Activated CD8-positive, alpha-beta T cell treated with anti-CD3 and anti-CD28 coated beads, Interleukin-2, amount 10 ng/mL, durations not matched to agents 7 days and 5 days (primary cell): ENCODE measurements at regions not wholly inside any gene's neighbourhood (a gene's known extent, or its start where the extent isn't known, plus 50 kb on each side); places are given as distances from the start of the nearest gene placed in this dataset.
A peak's percentile ranks its signal among the peaks of the same experiment; 100 is the strongest.
"Not testable (repeated sequence)": the region's sequence is repeated elsewhere in the genome, so short reads cannot be mapped to it uniquely, and the experiment has no call there.

ENCODE experiments used
- ATAC-seq: fragments of 150-1000 bp; cut with Tn5 transposase; one replicate; pipeline ENCODE4 v1.10.0; 2021; ENCODE audit warnings: moderate library complexity
- CTCF ChIA-PET: fragments of 350-600 bp; sonication (Branson Sonifier 250); formaldehyde crosslinking; loops from one replicate; lab custom pipeline; 2021; ENCODE audit warnings: antibody characterized with exemption; lab: Charles Lee
- POLR2A ChIA-PET: fragments of 350-600 bp; sonication (Branson Sonifier 250); formaldehyde crosslinking; loops from one replicate; lab custom pipeline; 2021; ENCODE audit warnings: antibody characterized with exemption; lab: Charles Lee
- DNase-seq: peaks from one replicate; pipeline ENCODE4 v3.0.0-alpha.2; 2020
- H3K27ac Mint-ChIP-seq: one replicate; pipeline ENCODE4 v1.8.0; 2021; ENCODE audit warnings: mild to moderate bottlenecking, mixed read lengths
- H3K27me3 Mint-ChIP-seq: one replicate; pipeline ENCODE4 v1.8.0; 2021; ENCODE audit warnings: low read depth, mixed read lengths
- H3K36me3 Mint-ChIP-seq: one replicate; pipeline ENCODE4 v1.8.0; 2021; ENCODE audit warnings: low read depth, mixed read lengths
- H3K4me1 Mint-ChIP-seq: one replicate; pipeline ENCODE4 v1.8.0; 2021; ENCODE audit warnings: low read depth, mixed read lengths
- H3K4me3 Mint-ChIP-seq: one replicate; pipeline ENCODE4 v1.8.0; 2021; ENCODE audit warnings: mild to moderate bottlenecking, mixed read lengths
- H3K9me3 Mint-ChIP-seq: one replicate; pipeline ENCODE4 v1.8.0; 2022; ENCODE audit warnings: mixed read lengths; ENCODE audit not compliant: insufficient read depth

DNA sequence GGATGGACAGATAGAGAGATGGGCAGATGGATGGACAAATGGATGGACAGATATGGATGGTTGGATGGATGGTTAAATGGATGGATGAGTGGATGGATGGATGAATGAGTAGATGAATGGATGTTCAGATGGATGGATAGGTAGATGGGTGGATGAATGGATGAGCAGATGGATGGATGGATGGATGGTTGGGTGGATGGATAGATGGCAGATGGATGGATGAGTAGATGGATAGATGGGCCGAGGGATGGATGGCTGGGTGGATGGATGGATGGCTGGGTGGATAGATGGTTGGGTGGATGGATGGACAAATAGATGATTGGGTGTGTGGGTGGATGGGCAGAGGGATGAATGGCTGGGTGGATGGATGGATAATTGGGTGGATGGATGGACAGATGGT is 98.9 kb upstream of the OTOS start:
- H3K27me3 Mint-ChIP-seq = peaks cover 15% of the 10 kb centered on the region
- H3K27ac Mint-ChIP-seq = no peak overlapping the region
- H3K4me3 Mint-ChIP-seq = no peak overlapping the region
- H3K36me3 Mint-ChIP-seq = no peaks in the 10 kb centered on the region
- ATAC-seq (no peak), DNase-seq (no peak)
- ChIA-PET CTCF (no interaction called here), POLR2A (no interaction called here)
- H3K9me3 Mint-ChIP-seq = no peaks in the 10 kb centered on the region
- no peaks in the 10 kb centered on the region for H3K4me1 Mint-ChIP-seq

DNA sequence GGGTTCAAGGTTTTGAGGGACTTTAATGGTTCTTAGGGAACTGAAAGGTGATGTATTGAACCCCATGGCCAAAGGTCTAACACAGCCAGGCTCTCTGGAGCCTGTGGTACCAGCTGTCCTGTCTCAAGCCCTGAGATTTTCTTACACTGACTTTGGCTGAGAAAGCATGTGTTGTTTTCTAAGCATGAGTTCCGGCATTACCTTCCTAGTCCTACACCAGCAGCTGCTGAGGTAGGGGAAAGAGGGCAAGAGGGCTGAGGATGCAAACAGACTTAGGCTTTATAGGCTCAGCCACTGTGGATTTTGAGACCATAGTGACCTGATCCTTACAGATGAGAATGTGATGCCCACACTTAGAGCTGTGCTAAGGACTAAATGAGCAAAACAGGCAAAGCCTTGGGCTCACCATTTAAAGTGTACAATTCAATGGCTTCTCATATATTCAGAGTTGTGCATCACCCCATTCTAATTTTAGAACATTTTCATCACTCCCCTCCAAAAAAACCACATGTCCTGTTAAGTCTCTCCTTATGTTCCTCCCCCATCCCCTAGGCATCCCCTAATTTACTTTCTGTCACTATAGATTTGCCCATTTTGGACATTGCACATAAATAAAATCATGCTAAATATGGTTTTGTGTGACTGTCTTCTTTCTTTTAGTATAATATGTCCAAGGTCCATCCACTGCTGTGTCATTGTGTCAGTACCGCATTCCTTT is 99.7 kb upstream of the OTOS start:
- ATAC-seq (no peak), DNase-seq (no peak)
- no peaks in the 10 kb centered on the region for H3K4me1 Mint-ChIP-seq
- no peak overlapping the region for H3K27ac Mint-ChIP-seq
- CTCF ChIA-PET = no interaction called here
- peaks cover 15% of the 10 kb centered on the region for H3K27me3 Mint-ChIP-seq
- no peak overlapping the region for H3K4me3 Mint-ChIP-seq
- no peaks in the 10 kb centered on the region for H3K36me3 Mint-ChIP-seq
- POLR2A ChIA-PET = no interaction called here
- no peaks in the 10 kb centered on the region for H3K9me3 Mint-ChIP-seq

DNA sequence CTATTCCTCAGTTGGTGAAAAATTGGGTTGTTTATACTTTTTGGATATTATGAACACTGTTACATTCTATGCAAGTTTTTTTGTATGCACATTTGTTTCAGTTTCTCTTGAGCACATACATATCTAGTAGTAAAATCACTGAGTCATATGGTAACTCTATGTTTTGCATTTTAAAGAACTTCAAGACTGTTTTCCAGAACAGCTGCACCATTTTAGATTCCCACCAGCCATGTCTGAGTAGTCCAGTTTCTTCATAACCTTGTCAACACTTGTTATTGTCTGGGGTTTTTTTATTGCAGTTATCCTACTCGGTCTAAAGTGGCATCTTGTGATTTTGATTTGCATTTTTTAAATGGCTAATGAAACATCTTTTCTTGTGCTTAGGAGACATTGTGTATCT is 100.3 kb upstream of the OTOS start:
- ATAC-seq (no peak), DNase-seq (no peak)
- no peak overlapping the region for H3K27ac Mint-ChIP-seq
- H3K4me3 Mint-ChIP-seq = no peak overlapping the region
- H3K9me3 Mint-ChIP-seq = no peaks in the 10 kb centered on the region
- H3K27me3 Mint-ChIP-seq = peaks cover 15% of the 10 kb centered on the region
- POLR2A ChIA-PET = no interaction called here
- CTCF ChIA-PET = no interaction called here
- H3K36me3 Mint-ChIP-seq = no peaks in the 10 kb centered on the region
- H3K4me1 Mint-ChIP-seq = no peaks in the 10 kb centered on the region

DNA sequence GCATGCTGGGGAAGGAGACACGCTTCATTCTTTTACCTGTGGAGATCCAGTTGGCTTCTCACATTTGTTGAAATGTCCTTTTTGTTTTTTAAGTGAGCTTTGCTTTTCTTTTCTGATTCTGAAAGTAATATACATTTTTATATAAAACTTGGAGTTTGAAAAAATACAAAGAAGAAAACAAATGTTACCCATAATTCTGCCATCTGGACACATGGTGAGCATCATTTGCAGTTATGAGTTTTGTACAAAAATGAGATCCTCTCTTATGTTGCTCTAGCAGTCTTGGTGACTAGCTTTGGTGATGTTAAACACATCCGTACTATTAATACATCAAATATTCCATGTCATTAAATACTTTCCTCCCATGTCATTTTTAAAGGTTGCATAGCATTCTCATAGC is 101.1 kb upstream of the OTOS start:
- H3K4me1 Mint-ChIP-seq = no peaks in the 10 kb centered on the region

DNA sequence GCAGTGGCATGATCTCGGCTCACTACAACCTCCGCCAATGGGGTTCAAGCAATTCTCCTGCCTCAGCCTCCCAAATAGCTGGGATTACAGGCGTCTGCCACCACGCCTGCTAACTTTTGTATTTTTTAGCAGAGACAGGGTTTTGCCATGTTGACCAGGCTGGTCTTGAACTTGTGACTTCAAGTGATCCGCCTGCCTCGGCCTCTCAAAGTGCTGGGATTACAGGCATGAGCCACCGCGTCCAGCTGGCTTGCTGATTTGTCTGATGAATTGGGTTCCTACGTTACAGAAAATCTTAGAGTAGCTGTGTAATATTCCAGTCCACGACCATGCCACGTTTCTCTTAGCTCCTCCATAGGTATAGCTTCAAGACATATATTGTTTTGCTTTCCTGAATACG is 102.6 kb upstream of the OTOS start:
- POLR2A ChIA-PET = not testable (repeated sequence)

More for the DNA sequence above, 101.1 kb upstream of the OTOS start:
- Mint-ChIP-seq H3K27ac (no peak overlapping the region), H3K9me3 (no peaks in the 10 kb centered on the region), H3K4me3 (no peak overlapping the region), H3K27me3 (peaks cover 15% of the 10 kb centered on the region), H3K36me3 (no peaks in the 10 kb centered on the region)
- POLR2A ChIA-PET = no interaction called here
- no peak for DNase-seq
- CTCF ChIA-PET = no interaction called here
- ATAC-seq = no peak

DNA sequence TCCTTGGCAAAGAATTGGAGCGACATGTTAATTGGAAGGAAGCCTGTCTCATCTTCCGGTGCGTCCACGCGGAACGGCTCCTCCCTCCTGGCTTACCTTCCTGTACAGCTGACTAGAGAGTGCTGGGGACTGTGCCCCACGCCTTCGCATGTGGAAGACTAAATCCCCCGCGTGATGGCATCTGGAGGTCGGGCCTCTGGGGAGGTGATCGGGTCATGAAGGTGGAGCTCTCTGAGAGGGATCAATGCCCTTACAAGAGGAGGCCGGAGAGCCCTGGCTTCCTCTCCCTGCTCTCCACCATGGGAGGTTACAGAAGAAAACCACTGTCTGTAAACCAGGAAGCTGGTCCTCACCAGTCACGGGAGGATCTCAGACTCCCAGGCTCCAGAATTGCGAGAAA is 104.1 kb upstream of the OTOS start:
- no peak overlapping the region for H3K27ac Mint-ChIP-seq
- no peaks in the 10 kb centered on the region for H3K4me1 Mint-ChIP-seq
- H3K9me3 Mint-ChIP-seq = no peaks in the 10 kb centered on the region
- no peak overlapping the region for H3K4me3 Mint-ChIP-seq
- ATAC-seq = no peak
- POLR2A ChIA-PET = no interaction called here
- no peaks in the 10 kb centered on the region for H3K36me3 Mint-ChIP-seq
- CTCF ChIA-PET = interaction anchor here (0.9 kb wide), 1 partner anchor 12 kb away, joined by 3 read pairs; no protein-coding TSS in a partner anchor
- DNase-seq = peak; percentile 12
- peaks cover 7% of the 10 kb centered on the region for H3K27me3 Mint-ChIP-seq

More for the DNA sequence above, 102.6 kb upstream of the OTOS start:
- H3K27ac Mint-ChIP-seq, H3K9me3 Mint-ChIP-seq, CTCF ChIA-PET, ATAC-seq, H3K4me1 Mint-ChIP-seq, DNase-seq, H3K4me3 Mint-ChIP-seq, H3K36me3 Mint-ChIP-seq: not testable (repeated sequence)
- H3K27me3 Mint-ChIP-seq = peaks cover 12% of the 10 kb centered on the region

DNA sequence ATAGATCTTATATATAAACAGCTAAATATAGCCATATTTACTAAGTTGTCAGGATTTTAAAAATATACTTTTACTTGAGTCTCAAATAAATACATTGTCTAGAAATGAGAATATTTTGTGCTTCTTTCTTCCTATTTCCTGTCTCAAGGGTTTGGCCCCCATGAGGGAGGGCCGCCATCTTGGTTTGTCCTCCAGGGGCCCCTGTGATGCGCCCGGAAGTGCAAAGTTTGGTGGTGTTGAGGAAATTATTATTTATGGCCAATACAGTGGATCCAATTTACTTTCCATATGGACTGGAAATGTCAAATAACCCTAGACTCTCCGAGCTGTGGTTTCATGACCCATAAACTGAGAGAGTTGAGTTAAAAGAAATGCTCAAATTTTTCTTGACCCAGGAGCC is 104.7 kb upstream of the OTOS start:
- Mint-ChIP-seq H3K36me3 (no peaks in the 10 kb centered on the region), H3K27ac (no peak overlapping the region), H3K27me3 (peaks cover 7% of the 10 kb centered on the region), H3K9me3 (no peaks in the 10 kb centered on the region), H3K4me3 (no peak overlapping the region), H3K4me1 (no peaks in the 10 kb centered on the region)
- ATAC-seq (no peak), DNase-seq (no peak)
- ChIA-PET CTCF (interaction anchor here (0.9 kb wide), 1 partner anchor 13 kb away, joined by 3 read pairs; no protein-coding TSS in a partner anchor), POLR2A (no interaction called here)

DNA sequence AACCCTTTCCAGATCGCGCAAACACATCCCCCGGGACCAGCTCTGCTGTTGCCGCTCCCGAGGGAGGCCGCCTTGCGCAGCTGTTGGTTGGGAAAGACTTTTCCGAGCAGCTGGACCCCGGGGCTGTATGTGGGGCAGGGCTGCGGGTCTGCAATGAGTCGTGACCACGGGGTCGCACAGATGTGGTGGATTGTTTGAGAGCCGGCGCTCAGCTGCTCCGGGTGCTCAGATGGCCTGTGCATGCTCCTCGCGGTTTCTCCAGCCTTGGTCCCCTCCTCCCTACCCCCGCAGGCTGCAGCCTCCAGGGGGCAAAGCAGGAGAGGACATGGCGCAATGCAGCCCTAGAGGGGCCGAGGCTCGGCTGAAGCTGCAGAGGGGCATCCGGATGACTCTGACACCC is 105.2 kb upstream of the OTOS start:
- POLR2A ChIA-PET = no interaction called here
- no peak for ATAC-seq

DNA sequence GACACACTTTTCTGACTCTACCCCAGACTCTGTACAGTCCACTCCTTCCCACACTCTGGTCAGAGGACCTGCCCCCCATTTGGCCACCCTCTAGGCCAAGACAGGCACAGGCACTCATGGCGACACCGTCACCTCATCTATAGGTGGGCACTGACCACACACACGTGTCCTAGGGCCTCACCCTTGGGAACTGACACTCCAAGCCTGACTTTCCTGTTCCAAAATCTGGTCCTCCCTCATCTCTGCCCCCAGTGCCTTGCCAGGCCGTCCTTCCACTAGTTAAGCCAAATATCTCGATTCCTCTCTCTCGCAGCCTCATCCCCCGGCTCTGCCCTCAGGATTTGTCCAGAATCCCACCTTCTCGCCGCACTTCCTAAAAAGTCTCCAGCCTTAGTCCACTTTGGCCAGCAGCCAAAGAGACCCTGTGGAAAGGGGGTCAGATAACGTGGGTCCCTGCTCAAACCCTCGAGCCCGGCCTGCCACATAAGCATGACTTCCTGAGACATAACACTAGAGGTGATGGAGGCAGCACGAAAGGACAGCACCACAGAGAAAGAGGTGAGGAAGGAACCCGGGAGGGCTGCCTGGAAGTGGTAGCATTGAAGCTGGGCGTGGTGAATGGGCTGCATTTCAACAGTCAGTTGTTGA is 105.8 kb upstream of the OTOS start:
- peak overlapping the region; percentile 66 for H3K27ac Mint-ChIP-seq
- H3K4me3 Mint-ChIP-seq = no peak overlapping the region
- no peaks in the 10 kb centered on the region for H3K4me1 Mint-ChIP-seq
- H3K27me3 Mint-ChIP-seq = peaks cover 4% of the 10 kb centered on the region
- CTCF ChIA-PET = no interaction called here
- H3K9me3 Mint-ChIP-seq = no peaks in the 10 kb centered on the region
- peak; percentile 4 for DNase-seq
- POLR2A ChIA-PET = no interaction called here
- ATAC-seq = no peak
- H3K36me3 Mint-ChIP-seq = no peaks in the 10 kb centered on the region

More for the DNA sequence above, 105.2 kb upstream of the OTOS start:
- Mint-ChIP-seq H3K36me3 (no peaks in the 10 kb centered on the region), H3K27ac (no peak overlapping the region), H3K9me3 (no peaks in the 10 kb centered on the region), H3K27me3 (peaks cover 4% of the 10 kb centered on the region), H3K4me1 (no peaks in the 10 kb centered on the region), H3K4me3 (no peak overlapping the region)
- DNase-seq = no peak
- CTCF ChIA-PET = no interaction called here

DNA sequence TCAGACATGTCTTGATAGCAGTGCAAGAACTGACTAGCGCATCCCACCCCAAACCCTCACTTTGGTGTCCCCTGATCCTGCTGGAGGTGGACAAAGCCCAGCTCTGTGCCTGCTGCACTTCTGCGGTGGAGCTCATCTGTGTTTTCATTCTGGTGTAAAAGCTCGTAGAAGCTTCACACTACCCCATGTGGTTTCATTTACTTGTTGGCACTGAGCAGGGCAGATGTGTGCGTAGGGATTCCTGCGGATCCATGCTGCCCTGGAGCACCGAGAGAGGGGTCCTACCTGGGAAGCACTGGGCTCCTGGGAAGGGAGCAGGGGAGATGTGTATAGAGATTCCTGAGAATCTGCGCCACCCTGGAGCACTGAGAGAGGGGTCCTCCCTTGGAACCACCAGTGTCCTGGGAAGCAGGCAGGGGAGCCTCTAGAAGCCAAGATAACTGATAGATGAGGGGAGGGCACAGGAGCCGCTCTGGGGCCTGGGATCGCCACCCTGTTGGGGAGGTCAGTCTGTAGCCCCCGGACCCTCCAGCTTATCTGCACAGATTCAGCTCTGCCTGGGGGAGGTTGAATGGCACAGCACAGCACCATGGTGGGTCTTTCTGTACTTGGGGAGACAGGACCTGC is 106.9 kb upstream of the OTOS start:
- H3K27me3 Mint-ChIP-seq = peaks cover 2% of the 10 kb centered on the region
- ATAC-seq (no peak), DNase-seq (peak; percentile 16)
- ChIA-PET CTCF (no interaction called here), POLR2A (no interaction called here)
- no peak overlapping the region for H3K27ac Mint-ChIP-seq
- no peaks in the 10 kb centered on the region for H3K4me1 Mint-ChIP-seq
- no peaks in the 10 kb centered on the region for H3K36me3 Mint-ChIP-seq
- H3K4me3 Mint-ChIP-seq = no peak overlapping the region
- H3K9me3 Mint-ChIP-seq = no peaks in the 10 kb centered on the region

DNA sequence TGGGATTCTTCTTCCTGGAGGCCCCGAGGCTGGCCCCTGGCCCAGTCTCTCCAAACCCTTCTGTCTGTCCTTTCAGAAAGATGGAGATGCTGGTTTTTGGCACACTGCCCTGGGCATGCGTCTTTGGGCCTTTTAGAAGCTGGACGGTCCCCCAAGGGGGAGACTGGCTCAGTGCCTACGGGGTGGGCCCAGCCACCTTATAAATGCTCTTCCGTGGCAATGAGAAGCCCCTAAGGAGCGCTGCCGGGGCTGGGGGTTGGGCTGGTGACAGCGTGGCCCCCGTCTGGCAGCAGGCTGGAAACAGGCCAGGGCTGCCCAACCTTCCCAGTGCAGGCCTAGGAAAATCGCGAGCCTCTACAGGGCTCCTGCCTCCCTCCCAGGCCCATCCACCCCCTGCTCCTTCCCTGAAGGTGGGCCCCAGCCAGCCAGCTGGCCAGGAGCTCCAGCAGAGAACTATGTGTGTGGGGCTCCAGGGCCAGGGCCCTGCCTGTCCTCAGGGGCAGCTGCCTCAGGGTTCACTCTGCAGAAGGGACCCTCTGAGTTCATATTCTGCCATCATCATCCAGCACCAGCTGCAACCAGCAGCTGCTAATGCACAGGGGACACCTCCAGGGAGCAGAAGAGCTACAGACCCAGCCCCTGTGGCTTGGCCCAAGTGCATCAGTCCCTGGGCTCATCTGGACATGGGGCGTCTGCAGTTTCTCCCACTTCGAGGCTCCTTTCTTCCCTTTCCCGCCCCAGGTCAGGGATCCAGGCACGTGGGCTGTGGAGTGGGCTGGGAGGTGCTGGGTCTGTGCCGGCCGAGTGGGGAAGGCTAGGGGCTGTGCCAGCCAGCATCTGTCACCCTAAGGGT is 107.6 kb upstream of the OTOS start:
- CTCF ChIA-PET = no interaction called here
- H3K9me3 Mint-ChIP-seq = no peaks in the 10 kb centered on the region
- no peaks in the 10 kb centered on the region for H3K4me1 Mint-ChIP-seq
- POLR2A ChIA-PET = no interaction called here
- DNase-seq (peak; percentile 5), ATAC-seq (no peak)
- no peak overlapping the region for H3K27ac Mint-ChIP-seq
- H3K36me3 Mint-ChIP-seq = no peaks in the 10 kb centered on the region
- H3K27me3 Mint-ChIP-seq = no peaks in the 10 kb centered on the region
- no peak overlapping the region for H3K4me3 Mint-ChIP-seq
